Tibial nerve (tissue), 4 donors: ENCODE measurements at regions not wholly inside any gene's neighbourhood (a gene's known extent, or its start where the extent isn't known, plus 50 kb on each side); places are given as distances from the start of the nearest gene placed in this dataset.
"Not testable (repeated sequence)": the region's sequence is repeated elsewhere in the genome, so short reads cannot be mapped to it uniquely, and the experiment has no call there.

ENCODE experiments used
- DNase-seq, 2 donors: peaks; one replicate each; pipeline ENCODE4 v3.0.0-alpha.2; 2019; ENCODE audit warnings: low spot score in 2 of 2
- H3K27ac ChIP-seq, 4 donors: fragments of 200-600 bp; sonication (generic) in 3 of 4; one replicate each; pipeline ENCODE4 v1.5.1; 2017 to 2019; ENCODE audit warnings: mild to moderate bottlenecking in 1 of 4
- H3K27me3 ChIP-seq, 2 donors: fragments of 200-600 bp; sonication (generic) in 1 of 2; one replicate each; pipeline versions ENCODE4 v1.5.1 to v1.6.0; 2017 to 2019
- H3K36me3 ChIP-seq, 3 donors: fragments of 200-600 bp; sonication (generic); one replicate each; pipeline ENCODE4 v1.5.1; 2018 to 2019
- H3K4me1 ChIP-seq, 4 donors: fragments of 200-600 bp; sonication (generic) in 3 of 4; one replicate each; pipeline ENCODE4 v1.5.1; 2017 to 2019
- H3K4me3 ChIP-seq, 4 donors: fragments of 200-600 bp; sonication (generic) in 3 of 4; one replicate each; pipeline ENCODE4 v1.5.1; 2017 to 2019; ENCODE audit warnings: mild to moderate bottlenecking in 1 of 4, moderate library complexity in 1 of 4
- H3K9me3 ChIP-seq, 4 donors: fragments of 200-600 bp; sonication (generic) in 3 of 4; one replicate each; pipeline ENCODE4 v1.5.1; 2017 to 2019
- EP300 ChIP-seq, 2 donors: sonication (generic); formaldehyde crosslinking; IDR thresholded peaks; one replicate each; pipeline ENCODE4 v1.6.1; 2017; ENCODE audit warnings: antibody characterized with exemption in 2 of 2, mild to moderate bottlenecking in 1 of 2
- POLR2A ChIP-seq, 2 donors: fragments of 450-650 bp; IDR thresholded peaks; one replicate each; pipeline ENCODE4 v1.6.1; 2017; ENCODE audit warnings: antibody characterized with exemption in 2 of 2, mild to moderate bottlenecking in 2 of 2, moderate library complexity in 2 of 2
- WGBS, 2 donors: methylation state at CpG; one replicate each; pipeline ENCODE4 v1.1.5; 2018; 5-methylcytosine and 5-hydroxymethylcytosine counted together
- TF ChIP-seq, protein P1 (sequence below), 5 experiments: fragments of 200-600 bp in 3 of 5; fragments of 450-650 bp in 2 of 5; sonication (generic) in 3 of 5; IDR thresholded peaks; one replicate each; pipeline ENCODE4 v1.5.1; 2016 to 2019; ENCODE audit warnings: antibody characterized with exemption in 5 of 5, mild to moderate bottlenecking in 3 of 5, moderate library complexity in 2 of 5

DNA sequence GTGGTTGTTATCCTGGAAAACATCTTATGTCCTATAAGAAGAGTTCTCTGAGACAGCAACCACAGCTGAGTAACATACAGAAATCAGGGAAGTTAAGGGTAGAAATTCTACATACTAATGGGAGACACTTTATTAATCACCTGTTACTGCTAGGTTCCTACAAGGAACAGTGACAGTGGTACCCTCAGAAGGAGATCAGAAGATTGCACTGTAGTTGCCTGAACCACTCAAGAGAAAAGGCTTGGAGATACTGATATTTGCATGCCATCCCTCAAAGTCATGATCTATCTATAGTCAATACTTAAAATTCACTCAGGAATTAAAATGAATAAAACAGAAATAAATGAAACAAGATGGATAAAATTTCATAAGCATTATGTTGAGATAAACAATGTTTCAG lies 136.0 kb downstream of the LMLN start:
- DNase-seq: no peak
- TF ChIP-seq EP300 (IDR thresholded peaks at IDR 0.05) (no peak), POLR2A (IDR thresholded peaks at IDR 0.05) (no peak)
- TF ChIP-seq, protein P1, sequence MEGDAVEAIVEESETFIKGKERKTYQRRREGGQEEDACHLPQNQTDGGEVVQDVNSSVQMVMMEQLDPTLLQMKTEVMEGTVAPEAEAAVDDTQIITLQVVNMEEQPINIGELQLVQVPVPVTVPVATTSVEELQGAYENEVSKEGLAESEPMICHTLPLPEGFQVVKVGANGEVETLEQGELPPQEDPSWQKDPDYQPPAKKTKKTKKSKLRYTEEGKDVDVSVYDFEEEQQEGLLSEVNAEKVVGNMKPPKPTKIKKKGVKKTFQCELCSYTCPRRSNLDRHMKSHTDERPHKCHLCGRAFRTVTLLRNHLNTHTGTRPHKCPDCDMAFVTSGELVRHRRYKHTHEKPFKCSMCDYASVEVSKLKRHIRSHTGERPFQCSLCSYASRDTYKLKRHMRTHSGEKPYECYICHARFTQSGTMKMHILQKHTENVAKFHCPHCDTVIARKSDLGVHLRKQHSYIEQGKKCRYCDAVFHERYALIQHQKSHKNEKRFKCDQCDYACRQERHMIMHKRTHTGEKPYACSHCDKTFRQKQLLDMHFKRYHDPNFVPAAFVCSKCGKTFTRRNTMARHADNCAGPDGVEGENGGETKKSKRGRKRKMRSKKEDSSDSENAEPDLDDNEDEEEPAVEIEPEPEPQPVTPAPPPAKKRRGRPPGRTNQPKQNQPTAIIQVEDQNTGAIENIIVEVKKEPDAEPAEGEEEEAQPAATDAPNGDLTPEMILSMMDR (IDR thresholded peaks at IDR 0.05): no peak
- H3K9me3 ChIP-seq: no peaks in the 10 kb centered on the region
- no peak overlapping the region for H3K27ac ChIP-seq
- H3K4me3 ChIP-seq: no peak overlapping the region
- H3K27me3 ChIP-seq: peaks cover 0 to 41% of the 10 kb centered on the region in 2 donors
- H3K36me3 ChIP-seq: no peaks in the 10 kb centered on the region
- no peaks in the 10 kb centered on the region for H3K4me1 ChIP-seq

GRCh38 chr3:198097048-198097447 lies 137.0 kb downstream of the LMLN start:
- Histone ChIP-seq H3K27me3 (peaks cover 0 to 37% of the 10 kb centered on the region in 2 donors), H3K4me3 (no peak overlapping the region), H3K4me1 (no peaks in the 10 kb centered on the region), H3K36me3 (no peaks in the 10 kb centered on the region), H3K9me3 (no peaks in the 10 kb centered on the region), H3K27ac (no peak overlapping the region)
- WGBS, 2 donors: 82 to 83% methylated on average over 7 of the region's 7 CpGs
- DNase-seq: no peak
- TF ChIP-seq EP300 (IDR thresholded peaks at IDR 0.05): no peak
- TF ChIP-seq, protein P1 (IDR thresholded peaks at IDR 0.05): no peak
- TF ChIP-seq POLR2A (IDR thresholded peaks at IDR 0.05): no peak

DNA sequence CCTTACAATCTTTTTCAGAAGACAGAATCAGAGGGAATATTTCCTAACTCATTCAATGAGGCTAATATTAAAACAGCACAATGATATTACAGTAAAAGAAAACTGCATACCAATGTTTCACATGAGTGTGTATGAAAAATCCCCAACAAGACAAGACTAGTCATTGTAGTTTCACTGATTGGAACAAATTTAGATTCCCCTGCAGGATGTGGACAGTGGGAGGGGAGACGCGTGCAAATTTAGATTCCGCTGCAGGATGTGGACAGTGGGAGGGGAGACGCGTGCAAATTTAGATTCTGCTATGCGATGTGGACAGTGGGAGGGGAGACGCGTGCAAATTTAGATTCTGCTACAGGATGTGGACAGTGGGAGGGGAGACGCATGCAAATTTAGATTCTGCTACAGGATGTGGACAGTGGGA lies 138.7 kb downstream of the LMLN start:
- not testable (repeated sequence) for DNase-seq, H3K4me1 ChIP-seq, H3K27ac ChIP-seq, H3K4me3 ChIP-seq, H3K36me3 ChIP-seq, H3K9me3 ChIP-seq
- WGBS, 2 donors: 73 to 78% methylated on average over 8 to 9 of the region's 9 CpGs
- H3K27me3 ChIP-seq: peaks cover 0 to 21% of the 10 kb centered on the region in 2 donors

DNA sequence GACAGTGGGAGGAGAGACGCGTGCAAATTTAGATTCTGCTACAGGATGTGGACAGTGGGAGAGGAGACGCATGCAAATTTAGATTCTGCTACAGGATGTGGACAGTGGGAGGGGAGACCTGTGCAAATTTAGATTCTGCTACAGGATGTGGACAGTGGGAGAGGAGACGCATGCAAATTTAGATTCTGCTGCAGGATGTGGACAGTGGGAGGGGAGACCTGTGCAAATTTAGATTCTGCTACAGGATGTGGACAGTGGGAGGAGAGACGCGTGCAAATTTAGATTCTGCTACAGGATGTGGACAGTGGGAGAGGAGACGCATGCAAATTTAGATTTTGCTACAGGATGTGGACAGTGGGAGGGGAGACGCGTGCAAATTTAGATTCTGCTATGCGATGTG lies 143.1 kb downstream of the LMLN start:
- not testable (repeated sequence) for DNase-seq, H3K27ac ChIP-seq, H3K4me1 ChIP-seq, H3K9me3 ChIP-seq, H3K36me3 ChIP-seq, H3K27me3 ChIP-seq, H3K4me3 ChIP-seq
- WGBS, 2 donors: 60 to 72% methylated on average over 3 to 7 of the region's 10 CpGs

DNA sequence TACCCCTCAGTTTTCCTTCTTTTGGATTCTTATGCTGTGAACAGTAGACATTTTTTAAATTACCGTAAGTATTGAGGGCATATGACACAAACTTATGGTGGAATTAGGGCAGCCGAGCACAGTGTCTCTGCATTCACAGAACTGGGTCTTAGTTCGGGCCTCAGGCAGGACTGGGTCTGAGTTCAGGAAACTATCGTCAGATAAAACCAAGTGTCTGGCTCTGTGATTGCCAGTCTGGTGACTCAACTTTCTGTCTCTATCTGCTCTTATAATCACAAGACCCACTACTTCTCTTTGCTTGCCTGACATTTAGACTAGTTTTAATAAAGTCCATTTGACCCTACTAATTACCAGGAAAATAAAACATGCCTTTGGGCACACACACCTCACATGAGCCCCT lies 146.2 kb downstream of the LMLN start:
- no peak overlapping the region for H3K27ac ChIP-seq
- TF ChIP-seq, protein P1 (IDR thresholded peaks at IDR 0.05): no peak
- TF ChIP-seq POLR2A (IDR thresholded peaks at IDR 0.05) (no peak), EP300 (IDR thresholded peaks at IDR 0.05) (no peak)
- H3K4me3 ChIP-seq: no peak overlapping the region
- H3K9me3 ChIP-seq: no peaks in the 10 kb centered on the region
- no peaks in the 10 kb centered on the region for H3K4me1 ChIP-seq
- no peak for DNase-seq
- WGBS, 2 donors: 91 to 93% methylated on average over 4 of the region's 4 CpGs
- H3K27me3 ChIP-seq: peaks cover 0 to 37% of the 10 kb centered on the region in 2 donors
- no peaks in the 10 kb centered on the region for H3K36me3 ChIP-seq

DNA sequence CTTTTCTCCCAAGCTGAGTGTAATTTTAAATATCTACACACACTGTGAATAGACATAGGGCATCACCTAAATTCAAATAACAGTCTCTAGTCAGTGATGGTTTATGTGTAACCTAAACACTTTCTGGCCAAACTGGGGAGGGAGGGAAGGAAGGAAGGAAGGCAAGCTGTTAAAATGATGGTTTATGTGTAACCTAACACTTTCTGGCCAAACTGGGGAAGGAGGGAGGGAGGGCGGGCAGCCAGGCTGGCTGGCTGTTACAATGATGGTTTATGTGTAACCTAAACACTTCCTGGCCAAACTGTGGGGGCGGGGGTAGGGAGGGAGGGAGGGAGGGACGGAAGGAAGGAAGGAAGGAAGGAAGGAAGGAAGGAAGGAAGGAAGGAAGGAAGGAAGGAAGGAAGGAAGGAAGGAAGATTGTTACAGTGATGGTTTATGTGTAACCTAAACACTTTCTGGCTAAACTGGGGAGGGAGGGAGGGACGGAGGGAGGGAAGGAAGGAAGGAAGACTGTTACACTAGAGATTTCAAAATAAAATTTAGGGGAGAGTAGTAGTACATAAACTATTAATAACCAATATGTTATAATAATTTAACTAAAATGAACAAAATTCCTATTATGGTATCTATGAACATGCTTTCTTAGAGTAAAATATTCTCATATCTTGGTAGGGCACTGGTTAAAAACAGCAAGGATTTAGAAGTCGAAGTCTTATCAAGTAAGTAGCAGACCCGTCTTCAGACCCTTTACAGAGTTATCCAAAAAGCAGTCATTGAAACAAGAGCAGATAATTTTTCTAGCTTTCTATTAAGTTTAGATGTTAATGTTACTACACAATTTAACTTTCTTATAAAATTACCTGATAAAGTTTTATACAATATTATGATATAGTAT lies 148.1 kb downstream of the LMLN start:
- peaks cover 0 to 55% of the 10 kb centered on the region in 2 donors for H3K27me3 ChIP-seq
- H3K4me1 ChIP-seq: no peaks in the 10 kb centered on the region
- no peak for DNase-seq
- no peak overlapping the region for H3K4me3 ChIP-seq
- H3K36me3 ChIP-seq: no peaks in the 10 kb centered on the region
- no peak overlapping the region for H3K27ac ChIP-seq
- H3K9me3 ChIP-seq: no peaks in the 10 kb centered on the region
- WGBS, 2 donors: 23 to 26% methylated on average over 6 of the region's 6 CpGs
- TF ChIP-seq, protein P1 (IDR thresholded peaks at IDR 0.05): no peak
- TF ChIP-seq EP300 (IDR thresholded peaks at IDR 0.05): no peak
- no peak for TF ChIP-seq POLR2A (IDR thresholded peaks at IDR 0.05)
